ENCODE measurements at regions not wholly inside any gene's neighbourhood (a gene's known extent, or its start where the extent isn't known, plus 50 kb on each side); places are given as distances from the start of the nearest gene placed in this dataset.

DNA sequence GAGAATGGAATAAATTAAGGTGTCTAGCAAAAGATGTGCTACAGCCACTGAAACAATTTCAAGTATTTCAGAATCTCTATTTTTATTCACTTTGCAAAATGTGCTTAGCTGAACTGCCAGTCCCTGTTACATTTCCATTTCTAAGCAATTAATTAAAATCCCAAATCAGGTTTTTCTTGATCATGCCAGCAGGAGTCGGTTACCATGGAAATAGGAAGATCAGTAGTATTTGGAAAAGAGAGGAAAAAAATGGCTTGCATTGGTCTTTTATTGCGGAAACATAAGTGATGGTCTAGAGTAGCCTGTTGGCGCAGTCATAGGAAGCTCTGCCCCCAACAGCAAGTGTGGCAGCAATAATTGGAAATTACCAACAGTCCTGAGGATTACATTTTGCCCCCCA, 867.1 kb downstream of the GATA3 start:
- no peak for DNase-seq

DNA sequence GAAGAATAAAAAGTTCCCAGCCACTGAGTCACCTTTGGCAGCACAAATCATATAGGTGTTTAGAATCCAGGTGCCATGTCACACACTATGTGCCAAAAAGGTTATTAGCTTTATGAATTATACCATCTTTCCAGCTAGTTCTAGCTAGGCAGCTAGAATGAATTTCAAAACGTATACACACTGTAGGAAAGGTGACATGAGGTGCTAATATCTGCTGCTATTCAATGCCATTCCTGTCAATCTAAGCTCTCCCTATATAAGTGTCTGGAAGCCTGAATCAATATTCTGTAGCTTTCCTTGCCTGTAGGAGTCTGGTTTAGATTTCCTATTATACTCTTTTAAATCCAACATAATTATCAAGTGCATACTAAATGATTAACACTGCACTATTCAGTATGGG, 868.6 kb downstream of the GATA3 start:
- no peak for DNase-seq

DNA sequence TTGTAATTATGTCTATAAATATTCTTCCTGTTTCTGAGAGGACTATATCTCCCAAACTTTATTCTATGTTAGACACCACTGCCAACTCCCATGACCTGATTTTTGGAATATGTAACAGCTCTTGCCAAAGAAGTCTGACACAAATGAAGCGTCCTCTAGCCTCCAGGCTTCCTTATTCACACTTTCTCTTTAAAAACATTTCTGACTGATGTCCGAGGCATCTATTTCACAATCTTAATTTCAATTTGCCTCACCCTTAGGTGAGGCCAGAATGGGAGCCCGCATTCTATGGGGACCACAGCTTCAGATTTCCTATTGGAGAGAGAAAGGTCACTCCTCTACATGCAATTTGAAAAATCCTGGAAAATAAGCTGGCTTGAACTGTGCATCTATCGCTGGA, 873.2 kb downstream of the GATA3 start:
- no peak for DNase-seq

DNA sequence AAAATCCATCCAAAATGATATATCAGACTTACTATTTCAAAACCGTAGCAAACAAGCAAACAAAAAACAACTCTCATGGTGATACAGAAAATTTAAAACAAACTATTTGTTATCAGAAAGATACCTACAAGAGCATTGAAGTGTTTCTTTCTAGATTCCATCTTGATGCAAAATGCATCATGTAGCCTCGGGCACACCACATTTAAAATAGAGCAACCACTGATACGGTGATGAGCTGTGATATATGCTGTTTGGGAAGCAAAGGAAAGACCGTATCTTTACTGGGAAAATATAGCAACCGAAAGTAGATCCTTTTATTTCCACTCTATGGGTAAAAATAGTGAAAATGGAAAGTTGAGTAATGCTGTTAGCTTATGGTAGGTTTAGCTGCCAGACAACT, 892.0 kb downstream of the GATA3 start:
- DNase-seq: no peak

DNA sequence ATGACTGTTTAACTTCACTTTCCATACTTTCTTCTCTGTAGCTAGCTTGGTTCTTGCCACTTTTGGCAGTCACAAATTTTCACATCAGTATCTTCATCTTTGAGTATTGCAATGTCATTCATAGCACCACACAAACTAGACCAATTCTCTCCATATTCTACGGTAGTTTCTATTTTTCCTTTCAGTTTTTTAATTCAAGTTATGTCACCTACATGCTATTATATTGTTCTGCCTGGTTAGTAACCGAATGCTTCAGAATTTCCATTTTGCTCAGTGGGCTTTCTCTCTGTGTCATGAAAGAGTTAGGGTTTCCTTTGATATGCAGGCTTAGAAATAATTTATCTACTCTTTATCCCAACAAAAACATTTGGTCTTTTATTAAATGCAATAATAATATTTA, 896.5 kb downstream of the GATA3 start:
- DNase-seq: no peak

DNA sequence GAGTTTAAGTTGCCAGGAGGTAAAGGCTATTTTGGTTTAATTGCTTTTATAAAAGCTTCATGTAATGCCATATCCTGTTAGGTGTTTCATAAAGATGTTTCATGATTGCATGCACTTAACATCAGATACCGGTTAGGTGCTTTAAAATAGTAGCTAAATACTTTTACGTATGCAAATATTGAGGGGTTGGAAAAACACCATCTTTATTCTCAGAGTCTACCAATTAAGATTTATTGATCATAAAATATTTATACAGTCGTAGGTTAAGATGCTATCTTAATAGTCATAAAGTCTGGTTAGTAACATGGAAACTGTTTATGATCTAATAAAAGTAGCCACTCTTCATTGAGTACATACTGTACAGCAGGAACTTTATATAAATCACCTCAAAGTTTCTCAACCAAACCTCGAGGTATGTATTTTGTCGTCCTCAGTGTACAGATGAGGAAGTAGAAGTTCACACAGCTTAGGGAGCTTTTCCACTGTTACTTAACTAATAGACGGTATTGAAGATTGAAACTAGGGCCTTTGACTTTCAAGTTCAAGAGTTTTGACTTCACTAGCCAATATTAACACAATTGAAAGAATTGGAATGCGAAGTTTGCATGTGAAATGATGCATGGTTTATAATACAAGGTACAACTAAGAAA, 897.1 kb downstream of the GATA3 start:
- DNase-seq: no peak

DNA sequence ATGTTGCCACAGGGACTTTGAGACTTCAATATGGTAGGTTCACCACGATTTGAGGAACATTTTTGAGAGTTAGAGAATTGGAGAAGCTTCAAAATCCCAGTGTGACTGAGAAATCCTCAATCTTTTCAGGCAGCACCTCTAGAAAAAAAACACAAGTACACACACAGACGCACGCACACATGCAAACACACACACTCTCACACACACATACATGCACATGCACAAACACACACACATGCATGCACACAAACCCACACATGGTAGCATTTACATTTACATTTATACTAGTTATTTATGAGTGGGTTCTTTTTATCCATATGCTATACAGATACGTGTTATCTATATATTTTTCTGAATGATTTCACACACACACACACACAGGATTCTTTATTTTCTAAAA, 901.9 kb downstream of the GATA3 start:
- no peak for DNase-seq

DNA sequence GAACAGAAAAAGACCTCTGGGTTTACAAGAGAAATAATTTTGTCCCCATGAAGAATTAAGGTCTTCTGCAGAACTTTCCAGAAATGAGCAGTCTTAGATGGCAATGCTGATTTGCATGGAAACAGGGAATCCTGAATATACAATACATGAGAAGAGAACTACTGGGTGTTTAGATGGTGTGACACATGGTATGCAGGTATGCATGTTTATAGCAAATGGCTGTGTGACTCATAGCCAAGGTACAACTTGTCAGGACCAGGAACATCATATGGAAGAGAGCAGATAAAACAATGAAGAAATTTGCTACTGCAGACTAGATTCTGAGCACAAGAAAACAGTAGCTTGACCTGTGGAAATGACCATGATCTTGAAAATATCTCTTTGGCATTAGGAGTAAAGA, 907.8 kb downstream of the GATA3 start:
- DNase-seq: no peak

DNA sequence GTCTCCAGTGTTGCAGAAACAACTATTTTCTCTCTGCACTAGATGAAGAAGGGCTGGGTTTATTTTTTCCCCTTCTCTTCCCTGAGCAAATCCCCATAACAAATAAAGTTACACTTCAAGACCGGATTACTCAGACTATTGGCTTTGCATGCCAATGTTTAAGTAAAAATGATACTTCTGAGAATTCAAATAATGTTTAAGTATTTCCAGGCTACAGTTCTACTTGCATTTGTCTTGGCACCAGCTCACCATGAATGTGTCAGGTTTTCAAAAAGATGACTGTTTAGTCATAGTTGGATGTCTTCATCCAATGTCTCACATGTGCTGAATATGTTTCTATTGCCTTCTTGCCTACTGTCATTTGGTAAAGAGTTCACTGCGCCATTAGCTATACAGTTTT, 912.6 kb downstream of the GATA3 start:
- DNase-seq: no peak

DNA sequence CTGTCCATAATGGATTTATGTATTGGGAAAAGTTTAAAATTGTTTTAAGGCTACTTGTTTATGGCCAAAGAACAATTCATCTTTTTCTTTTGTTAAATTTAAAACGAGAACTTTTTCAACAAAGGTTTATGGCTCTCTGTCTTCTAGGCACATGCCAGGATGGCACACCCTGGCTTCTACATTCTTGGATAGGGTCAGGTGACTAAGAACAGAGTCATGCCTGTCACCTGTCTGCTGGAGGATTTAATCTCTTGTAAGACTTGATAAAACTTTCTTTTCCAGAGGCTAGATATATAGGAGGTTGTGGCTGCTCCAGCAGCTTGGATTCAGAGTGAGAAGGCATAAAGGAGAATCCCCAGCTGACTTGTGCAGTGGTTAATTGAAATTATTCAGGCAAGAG, 915.4 kb downstream of the GATA3 start:
- no peak for DNase-seq

DNA sequence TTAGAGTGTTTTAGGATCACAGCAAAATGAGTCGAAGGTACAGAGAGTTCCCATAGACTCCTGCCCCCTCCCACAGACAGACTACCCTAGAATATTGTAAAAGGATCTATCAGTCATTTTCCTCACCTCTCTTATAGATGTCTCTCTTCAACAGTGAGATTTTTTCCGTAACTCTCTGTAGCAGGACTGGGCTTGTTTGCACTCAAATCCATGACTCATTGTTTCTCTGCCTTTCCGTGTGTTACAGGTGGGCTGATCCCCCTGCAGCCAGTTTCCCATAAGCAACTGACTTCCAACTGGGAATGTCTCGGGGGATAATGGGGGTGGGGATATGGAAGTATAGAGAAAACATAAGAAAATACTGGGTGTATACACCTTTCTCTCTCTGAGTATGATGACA, 921.0 kb downstream of the GATA3 start:
- no peak for DNase-seq

DNA sequence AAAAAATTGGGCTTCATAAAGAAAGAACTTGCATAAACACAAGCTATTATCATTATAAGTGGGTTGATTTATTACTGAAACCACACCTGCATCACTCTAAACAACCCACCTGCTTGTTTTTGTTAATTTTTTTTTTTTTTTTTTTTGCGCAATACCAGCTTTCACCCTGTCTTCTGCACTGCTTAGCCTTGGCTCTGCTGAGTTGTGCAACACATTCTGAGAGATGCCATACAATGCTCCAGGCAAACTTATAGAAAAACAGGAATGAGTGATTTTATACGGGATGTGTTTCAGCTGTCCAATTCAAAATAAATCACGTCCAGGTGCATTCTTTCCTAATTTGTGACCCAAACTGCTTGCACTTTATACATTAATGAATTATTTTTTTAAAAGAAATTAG, 923.6 kb downstream of the GATA3 start:
- no peak for DNase-seq

DNA sequence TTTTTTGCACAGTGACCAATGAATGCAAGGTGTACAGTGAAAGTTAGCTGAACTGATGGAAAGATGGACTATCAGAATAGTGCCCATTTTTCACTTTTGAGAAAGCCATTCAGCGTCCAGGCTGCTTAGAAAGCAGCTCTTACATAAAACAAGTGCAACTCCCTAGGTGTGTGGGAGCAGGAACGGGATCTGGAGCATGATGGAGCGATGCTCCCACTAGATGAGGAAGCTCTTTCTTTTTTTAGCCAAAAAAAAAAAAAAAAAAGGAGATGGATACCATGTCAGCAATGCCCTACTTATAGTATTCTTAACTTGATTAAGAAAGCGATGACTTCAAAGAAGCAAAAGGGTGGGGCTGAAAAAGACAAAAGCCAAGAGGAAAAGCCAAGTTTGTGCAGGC, 925.5 kb downstream of the GATA3 start:
- no peak for DNase-seq

DNA sequence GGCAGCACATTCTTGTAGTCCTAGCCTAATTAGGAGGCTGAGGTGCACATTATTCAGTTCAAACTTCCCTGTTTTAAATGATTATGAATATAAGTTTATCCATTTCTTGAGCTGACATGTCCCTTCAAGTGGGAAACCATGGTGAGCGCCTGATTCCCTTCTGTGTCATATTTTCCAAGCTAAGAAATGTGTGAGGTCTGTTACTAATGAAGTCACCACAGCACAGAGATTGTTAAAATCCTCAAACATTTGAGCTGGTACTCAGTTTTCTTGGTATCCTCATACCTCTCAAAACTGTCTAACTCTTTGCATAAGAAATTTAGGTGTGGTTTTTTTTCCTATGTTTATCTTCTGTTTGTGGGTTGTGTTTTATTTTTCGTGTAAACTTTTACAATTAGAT, 926.8 kb downstream of the GATA3 start:
- DNase-seq: no peak

DNA sequence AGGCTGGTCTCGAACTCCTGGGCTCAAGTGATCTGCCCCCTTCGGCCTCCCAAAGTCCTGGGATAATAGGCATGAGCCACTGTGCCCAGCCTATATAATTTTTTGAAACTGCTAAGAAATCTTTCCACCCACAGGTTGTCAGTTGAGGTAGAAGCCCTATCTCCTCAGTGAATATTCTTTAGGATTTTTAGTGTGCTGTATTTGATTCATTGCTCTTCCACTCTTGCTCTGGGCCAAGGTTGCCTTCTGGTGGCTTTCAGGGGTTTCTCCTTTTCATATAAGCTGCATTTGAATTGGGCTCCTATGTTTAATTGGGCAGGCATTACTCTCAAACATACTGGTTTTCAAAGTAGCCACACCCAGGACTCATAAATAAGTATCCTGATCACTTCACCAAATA, 931.2 kb downstream of the GATA3 start:
- no peak for DNase-seq

DNA sequence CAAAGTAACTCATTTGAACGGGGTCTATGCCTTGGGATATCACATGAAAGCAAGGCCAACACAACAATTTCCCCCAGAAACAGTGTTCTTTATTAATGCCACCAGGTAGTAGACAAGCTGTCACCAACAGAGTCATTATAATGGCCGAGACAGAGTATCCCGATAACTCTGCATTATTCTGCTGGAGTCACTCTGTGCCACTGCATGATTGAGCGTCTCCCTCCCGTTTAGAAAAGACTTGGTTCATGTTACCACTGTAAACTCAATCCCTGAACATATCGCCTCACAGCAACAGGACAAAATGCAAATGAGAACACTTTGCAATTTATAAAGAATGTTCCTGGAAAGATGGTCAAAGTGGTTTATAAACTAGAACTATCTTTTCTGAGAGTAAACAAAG, 932.5 kb downstream of the GATA3 start:
- DNase-seq: no peak

DNA sequence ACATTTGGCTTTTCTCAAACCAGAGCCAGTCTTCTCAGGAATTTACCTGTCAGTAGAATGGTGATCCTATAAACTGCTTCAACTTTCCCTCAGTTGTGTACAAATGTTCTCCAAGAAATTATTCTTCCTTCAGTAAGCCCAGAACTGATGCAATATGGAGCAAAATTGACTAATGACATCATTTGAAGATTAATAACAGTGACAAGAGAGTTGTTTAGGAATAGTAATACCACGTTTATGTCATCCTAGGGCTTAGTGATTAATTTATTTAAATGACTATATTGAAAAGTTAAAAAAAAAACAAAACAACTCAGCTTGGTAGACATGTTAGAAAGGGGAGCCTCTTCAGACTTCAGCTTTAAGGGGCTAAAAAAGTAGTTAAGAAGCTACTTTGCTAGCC, 933.2 kb downstream of the GATA3 start:
- no peak for DNase-seq

DNA sequence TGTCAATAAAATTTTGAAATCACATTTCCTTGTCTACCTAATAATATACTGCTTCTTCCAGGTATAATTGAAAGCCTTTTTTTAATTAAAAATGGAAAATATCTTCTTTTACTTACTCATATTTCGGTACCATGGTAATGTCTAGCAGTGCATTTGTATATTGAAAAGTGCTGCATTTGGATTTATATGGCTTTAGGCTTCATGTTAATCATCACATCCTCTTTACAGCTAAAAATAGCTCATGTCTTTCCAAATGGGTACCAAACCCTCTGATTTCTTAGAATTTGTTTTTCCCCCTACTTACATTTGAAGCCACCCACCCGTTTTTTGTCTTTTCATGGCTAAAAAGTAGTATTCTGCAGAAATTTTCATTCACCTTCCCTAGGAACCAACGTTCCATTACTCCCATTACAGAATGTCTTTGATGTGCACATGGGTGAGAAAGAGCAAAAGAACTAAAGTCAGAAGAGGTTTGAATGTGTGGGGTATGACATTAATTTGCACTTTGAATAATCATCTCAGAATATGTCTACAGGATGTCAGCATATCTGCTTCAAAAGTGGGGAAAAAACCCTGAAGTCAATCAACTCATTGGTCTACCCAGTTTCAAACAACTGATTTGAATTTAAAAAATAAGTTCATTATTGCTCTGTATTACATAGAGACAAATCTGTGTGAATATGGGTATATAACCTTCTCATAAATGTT, 935.9 kb downstream of the GATA3 start:
- no peak for DNase-seq

DNA sequence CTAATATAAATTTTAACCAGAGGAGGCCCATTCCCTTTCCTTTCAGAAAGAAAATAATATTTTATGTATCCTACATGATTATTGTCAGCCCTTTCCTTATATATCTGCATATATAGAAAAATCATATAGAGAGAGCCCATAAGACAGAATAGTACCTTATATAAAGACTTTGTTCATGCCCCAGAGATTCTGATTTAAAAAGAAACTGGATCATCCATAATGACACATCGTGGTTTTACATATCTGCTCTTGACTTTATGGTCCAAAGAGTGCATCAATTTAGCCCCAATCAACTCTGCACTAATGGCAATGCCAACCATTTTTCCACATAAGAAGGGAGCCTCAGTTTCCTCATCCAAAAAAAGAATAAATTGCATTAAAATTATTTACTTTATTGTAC, 937.5 kb downstream of the GATA3 start:
- no peak for DNase-seq

DNA sequence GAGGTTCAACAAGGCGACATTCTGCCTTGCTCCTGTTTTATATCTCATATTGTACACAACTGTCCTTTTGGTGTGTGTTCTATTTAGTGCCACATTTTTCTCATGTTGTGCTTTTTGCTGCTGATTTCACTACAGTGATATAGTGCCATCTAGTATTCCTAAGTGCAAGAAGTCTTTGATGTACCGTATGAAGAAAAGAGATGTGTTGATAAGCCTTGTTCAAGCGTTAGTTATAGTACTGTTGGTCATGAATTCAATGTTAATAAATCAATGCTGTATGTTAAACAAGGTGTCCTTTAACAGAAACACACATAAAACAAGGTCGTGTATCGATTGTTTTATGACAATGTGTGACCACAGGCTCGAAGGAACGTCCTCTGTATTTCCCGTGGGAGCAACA, 939.4 kb downstream of the GATA3 start:
- DNase-seq: no peak

DNA sequence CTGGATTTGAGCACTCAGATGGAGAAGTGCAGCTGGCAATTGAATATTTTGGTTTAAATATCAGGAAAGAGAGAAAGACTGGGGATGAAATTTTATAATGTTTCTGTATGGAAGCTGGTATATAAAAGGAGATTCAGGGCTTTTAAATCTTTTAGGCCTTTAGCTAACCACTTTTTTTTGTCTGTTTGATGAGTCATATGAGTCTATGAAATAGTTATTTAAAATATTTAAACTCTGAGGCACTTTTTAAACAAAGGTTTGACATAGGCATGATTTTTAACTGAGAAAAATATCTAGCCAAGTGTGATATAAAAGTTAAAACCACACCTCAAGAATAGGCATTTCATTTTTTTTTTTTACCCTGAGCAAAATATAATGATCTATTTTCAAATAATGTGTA, 944.3 kb downstream of the GATA3 start:
- no peak for DNase-seq

DNA sequence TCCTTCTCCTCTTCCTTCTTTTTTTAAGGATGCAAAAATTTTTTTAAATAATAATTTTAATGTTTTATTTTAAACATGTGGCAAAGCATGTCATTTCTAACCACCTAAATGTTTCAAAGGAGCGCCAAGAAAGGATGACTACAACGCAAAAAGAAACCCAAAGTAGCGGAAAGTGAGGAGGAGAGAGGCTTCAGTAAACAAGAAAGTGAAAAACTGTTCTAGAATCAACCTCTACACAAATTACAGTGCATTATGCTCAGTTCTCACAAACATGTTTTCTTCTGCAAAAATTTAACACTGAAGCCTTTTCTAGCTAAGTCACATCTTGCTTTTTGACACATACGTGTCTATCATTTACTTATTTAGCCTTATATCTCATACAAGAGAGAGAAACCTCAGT, 948.6 kb downstream of the GATA3 start:
- DNase-seq: no peak

DNA sequence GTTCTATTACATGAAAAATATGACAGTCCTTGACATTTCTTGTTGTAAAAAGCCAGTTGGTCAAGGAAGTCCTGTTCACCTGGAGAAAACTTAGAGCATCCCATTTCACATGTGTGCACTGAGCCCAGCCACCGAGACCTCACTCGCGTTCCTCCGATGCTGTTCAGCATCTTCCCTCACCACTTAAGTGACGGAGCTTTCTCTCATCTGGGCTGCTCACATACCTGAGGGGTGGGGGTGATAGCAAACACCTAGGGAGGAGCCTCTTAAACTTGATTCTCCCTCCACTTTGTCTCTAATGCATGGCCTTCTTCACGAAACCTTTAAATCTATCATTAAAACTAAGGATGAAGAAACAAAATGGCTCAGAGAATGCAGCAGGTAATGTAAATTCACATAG, 950.2 kb downstream of the GATA3 start:
- DNase-seq: no peak

DNA sequence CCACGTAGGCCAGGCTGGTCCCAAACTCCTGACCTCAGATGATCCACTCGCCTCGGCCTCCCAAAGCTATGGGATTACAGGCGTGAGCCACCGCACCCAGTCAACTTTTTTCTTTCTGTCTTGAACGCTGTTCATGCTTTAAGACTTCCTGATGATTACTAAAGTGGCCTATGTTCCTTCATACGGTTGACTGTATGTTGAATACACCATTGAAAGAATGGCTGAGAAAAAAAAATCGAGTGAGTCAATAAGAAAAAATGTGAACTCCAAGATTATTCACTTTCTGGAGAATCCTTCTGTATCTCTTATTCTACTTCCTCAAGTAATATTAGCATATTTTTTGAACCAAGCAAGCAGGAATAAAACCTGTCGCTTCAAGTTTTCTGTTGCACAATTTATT, 955.0 kb downstream of the GATA3 start:
- DNase-seq: no peak

DNA sequence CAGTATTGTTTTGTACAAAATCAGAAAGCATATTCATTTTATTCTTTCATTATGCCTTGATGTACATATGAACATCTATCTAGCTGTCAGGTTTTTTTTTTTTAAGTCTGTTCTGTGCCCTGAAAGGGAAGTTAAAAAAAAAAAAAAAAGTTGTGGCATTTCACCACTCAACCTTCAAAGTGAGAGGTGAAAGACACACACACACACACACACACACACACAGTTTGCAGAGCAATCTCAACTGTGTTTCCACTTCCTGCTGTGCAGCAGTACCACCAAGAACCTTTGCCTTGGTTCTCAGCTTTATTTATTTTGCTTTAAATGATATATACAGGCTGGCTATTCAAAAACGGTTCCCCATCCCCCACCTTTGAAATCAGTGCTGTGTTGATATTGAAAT, 955.6 kb downstream of the GATA3 start:
- DNase-seq: no peak
